ENCODE measurements at regions not wholly inside any gene's neighbourhood (a gene's known extent, or its start where the extent isn't known, plus 50 kb on each side); places are given as distances from the start of the nearest gene placed in this dataset.
A peak's percentile ranks its signal among the peaks of the same experiment; 100 is the strongest.
"Not testable (repeated sequence)": the region's sequence is repeated elsewhere in the genome, so short reads cannot be mapped to it uniquely, and the experiment has no call there.

DNA sequence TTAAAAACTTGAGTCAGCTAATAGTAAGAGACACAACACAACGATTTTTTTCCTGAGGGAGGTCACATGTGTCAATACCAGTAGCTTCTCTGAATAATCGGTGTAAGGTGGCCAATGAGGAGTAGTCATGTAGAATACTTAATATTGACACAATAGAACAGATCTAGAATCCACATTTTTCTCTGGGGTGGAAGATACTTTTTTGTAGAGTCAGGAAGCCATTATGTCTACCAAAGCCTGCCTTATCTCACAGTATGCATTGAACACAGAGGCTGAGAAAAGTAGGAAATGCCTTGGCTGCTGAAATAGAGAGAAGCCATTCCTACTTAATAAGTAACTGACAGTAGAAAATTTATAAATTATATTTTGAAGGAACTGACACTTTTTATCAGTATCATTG is 725.0 kb downstream of the METTL15 start:
- no peak for DNase-seq (ENCODE audit: low read depth in 2 of 2)

DNA sequence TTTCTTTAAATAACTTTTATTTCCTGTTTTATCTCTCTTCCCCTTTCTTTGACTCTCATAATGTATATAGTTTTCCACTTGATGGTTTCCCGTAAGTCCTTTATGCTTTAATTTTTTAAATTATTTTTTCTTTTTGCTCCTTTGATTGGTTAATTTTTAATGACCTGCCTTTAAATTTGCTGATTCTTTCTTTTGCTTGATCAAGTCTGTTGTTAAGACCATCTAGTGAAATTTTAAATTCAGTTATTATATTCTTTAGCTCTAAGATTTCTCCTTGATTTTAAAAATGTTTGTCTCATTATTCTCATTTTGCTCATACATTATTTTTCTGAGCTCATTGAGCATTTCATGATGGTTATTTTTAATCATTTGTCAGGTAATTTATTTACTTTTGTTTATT is 718.6 kb downstream of the METTL15 start:
- no peak for DNase-seq (ENCODE audit: low read depth in 2 of 2)

DNA sequence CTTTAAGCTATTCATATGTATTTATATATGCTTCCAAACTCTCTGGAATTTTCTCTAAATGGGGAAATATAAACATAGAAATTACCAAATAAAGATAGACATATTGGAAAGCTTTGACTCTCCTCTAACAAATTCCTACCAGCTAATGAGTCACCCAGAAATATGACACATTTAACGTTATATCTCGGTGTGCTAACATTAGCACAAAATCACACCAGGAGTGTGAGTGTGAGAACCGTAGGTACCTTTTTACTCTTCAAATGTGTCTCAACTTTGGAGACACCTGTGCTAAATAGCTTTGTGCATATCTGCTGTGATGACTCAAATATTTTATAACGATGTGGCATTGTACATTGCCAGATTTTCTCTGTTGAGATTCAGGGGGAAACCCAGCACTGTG is 714.4 kb downstream of the METTL15 start:
- no peak for DNase-seq (ENCODE audit: low read depth in 2 of 2)

DNA sequence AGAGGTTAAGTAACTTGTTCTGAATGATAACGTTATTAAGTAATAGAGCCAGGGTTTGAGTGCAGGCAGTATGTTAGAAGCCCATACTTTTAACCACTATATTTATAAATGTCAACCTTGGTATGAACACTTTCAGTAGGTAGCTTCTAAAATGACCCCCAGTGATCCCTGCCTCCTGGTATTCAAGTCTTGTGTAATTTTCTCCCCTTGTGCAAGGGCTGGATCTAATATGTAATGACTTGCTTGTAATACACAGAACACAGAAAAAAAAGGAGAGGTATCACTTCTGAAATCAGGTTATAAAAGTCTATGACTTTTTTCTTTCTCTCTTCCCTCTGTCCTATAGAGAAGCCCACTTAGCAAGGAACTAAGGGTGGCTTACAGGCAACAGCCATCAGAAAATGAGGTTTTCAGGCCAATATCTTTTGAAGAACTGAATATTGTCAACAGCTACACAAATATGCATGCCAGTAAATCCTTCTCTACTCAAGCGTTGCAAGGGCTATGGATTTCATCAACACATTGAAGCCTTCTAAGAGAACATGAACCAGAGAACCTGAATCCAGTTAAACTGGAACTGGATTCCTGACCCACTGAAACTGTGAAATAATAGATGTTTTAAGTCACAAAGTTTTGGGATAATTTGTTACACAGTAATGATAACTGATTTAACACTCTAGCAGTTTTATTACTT is 712.3 kb downstream of the METTL15 start:
- no peak for DNase-seq (ENCODE audit: low read depth in 2 of 2)

DNA sequence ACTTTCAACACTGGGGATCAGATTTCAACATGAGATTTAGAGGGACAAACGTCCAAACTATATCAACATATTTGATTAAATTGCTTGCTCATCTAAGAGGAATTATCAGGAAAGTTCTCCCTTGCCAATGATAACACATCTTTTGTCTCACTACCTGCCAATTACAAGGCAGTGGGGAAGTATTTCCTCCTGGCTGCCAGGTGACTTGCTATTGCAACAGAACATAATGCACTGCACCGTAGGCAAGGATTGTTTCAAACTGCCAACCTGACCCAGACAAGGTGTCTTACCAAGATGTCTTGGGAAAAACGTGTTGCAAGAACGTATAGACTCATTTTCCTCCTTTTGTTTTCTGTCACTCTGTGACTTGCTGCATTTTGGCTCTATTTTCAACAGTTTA is 711.6 kb downstream of the METTL15 start:
- no peak for DNase-seq (ENCODE audit: low read depth in 2 of 2)

DNA sequence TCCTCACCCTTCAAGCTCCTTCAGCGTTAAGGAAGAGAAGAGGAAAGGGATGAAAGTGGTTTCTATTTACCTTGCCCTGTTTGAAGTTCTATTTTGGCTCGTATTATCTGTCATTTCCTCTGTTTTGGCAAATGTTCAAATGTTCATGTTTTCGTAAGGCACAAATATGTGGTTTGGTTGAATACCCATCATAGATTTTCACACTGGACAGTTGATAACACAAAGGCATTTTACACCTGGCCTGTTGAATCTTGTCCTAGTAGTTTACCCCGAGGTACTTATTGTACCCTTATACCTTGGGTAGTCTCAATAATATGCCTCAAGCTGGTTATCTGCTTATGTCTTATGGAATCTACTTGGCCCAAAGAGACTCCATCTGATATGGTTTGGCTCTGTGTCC is 706.9 kb downstream of the METTL15 start:
- DNase-seq (ENCODE audit: low read depth in 2 of 2) = no peak

DNA sequence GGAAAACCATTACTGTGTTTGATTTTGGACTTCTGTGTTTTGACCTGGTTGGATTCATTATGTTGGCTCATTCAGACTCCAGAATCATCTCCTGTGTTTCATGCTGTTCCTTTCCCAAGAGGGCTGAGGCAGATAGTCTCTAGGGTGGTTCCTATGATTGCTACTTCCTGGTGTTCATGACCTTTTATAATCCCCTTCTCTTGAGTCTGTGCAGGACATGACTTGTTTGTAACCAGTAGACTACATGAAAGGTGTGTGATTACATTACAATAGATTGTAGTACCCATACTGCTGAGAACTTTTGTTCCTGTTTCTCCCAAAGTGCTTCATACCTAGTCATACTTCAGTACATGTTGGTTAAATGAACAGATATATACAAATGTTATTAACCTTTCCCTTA is 700.6 kb downstream of the METTL15 start:
- no peak for DNase-seq (ENCODE audit: low read depth in 2 of 2)

DNA sequence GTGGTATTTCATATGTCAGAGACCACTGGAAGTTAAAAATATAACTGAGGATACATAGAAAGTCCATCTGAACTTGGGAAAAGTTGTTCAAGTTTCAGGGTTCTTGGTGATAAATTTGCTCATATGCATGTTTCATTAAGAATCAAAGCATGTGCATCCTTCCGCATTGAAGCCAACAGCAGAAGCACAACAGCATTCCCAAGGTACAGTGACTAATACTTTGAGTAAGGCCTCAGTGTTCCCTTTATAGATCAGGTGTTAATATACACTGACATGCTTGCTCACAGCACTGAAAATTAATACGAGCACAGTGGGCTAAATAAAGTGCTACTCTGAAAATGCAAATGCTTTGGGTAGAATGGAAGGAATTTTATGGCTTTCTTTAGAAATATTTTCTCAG is 691.1 kb downstream of the METTL15 start:
- no peak for DNase-seq (ENCODE audit: low read depth in 2 of 2)

DNA sequence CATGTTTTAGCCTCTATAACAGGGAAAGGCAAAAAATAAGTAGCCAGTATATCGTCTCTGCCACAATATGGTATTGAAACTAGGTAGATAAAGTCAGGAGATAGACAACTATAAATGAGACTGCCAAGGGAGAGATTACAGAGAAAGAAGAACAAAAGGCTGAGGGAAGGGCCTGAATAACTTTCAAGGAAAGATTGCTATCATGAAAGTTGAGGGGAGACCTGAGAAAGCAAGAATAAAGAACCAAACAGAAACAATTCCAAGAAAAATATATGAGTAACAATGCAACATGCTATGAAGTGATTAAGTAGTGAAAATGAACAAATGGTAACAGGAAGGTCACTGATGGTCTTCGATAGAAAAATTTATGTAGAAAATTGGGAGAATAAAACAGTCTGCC is 690.1 kb downstream of the METTL15 start:
- DNase-seq (ENCODE audit: low read depth in 2 of 2) = no peak

DNA sequence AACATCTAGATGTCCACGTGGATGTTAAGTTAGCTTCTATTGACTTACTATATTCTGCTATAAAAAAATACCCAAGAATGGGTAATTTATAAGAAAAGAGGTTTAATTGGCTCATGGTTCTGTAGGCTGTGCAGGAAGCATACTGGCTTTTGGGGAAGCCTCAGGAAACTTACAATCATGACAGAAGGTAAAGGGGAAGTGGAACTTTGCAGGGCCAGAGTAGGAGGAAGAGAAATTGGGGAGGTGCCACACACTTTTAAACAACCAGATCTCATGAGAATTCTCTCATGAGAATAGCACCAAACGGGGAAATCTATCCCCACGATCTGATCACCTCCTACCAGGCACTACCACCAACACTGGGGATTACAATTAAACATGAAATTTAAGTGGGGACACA is 689.3 kb downstream of the METTL15 start:
- DNase-seq (ENCODE audit: low read depth in 2 of 2) = no peak

DNA sequence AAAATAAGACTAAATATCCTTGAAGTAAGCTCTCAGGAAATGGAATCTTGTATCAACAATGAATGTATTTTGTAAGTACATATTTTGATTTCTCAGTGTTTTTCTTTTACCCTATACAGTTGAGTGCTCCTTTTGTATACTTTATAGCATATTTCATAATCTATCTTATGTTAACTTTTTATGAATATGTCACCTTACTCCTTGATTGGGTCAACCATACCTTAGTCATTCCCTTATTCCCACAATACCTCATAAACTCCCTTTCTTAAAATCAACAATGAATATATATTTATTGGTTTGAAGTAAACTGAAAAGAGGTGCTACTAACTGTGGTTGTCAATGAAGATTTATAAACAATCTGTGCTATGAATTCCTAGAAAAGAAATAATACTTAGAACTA is 686.2 kb downstream of the METTL15 start:
- DNase-seq (ENCODE audit: low read depth in 2 of 2) = no peak

DNA sequence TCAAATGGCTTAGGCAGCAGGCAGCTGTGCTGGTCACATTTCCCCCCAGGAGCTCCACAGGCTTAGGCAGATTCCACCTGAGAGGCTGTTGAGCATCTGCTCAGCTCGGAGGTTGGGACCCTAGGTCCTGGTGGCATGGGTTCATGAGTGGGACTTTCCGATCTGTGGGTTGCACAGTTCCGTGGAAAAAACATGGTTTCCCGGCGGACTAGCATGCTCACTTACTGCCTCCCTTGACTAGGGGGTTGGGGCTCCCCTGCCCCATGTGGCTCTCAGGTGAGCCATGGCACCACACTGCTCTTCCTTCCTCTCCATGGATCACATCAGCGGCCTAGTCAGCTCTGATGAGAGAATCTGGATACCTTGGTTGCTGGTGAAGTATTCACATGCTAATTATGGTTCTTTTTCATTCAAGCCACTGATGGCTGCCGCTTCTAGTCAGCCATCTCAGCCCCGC is 685.1 kb downstream of the METTL15 start:
- no peak for DNase-seq (ENCODE audit: low read depth in 2 of 2)

DNA sequence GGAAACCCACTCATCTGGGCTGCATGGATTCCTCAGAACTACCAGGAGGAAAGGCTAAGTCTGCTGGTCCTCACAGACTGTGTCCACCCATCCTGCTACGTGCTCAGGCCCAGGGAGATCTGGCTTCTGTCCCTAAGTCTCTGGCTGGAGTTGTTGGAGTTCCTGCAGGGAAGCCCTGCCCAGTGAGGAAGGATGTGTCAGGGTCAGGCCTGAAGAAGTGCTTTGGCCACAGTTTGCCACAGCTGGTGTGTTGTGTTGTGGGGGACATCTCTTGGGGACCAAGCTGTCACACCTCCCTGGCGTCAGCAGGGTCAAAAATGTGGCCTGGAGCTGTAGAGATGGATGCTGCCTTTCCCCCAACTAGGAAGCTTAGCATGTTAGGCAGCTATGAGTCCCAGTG is 684.7 kb downstream of the METTL15 start:
- DNase-seq (ENCODE audit: low read depth in 2 of 2) = no peak

DNA sequence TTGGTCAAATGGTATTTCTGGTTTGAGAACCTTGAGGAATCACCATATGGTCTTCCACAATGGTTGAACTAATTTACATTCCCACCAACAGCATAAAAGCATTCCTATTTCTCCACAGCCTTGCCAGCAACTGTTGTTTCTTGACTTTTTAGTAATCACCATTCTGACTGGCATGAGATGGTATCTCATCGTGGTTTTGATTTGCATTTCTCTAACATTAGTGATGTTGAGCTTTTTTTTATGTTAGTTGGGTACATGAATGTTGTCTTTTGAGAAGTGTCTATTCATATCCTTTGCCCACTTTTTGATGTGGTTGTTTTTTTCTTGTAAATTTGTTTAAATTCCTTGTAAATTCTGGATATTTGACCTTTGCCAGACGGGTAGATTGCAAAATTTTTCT is 679.7 kb downstream of the METTL15 start:
- DNase-seq (ENCODE audit: low read depth in 2 of 2) = not testable (repeated sequence)

DNA sequence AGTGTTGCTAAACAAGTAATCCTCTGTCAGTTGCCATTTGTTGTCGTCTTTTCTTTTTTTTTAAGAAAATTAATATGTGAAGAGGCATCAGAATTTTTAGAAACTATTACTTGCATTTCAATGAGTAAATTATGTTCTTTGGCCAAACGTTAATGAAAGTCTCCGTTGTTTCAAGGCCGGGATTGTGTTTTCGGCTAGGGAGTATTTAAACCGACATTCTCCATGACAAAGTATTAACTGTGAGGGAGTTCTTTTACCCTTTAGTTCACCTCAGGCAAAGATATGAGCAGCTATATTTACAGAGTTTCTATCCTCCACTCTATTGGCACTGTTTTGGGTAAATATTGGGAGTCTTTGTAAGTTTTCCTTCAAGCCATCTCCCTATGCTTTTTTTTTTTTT is 668.9 kb downstream of the METTL15 start:
- no peak for DNase-seq (ENCODE audit: low read depth in 2 of 2)

DNA sequence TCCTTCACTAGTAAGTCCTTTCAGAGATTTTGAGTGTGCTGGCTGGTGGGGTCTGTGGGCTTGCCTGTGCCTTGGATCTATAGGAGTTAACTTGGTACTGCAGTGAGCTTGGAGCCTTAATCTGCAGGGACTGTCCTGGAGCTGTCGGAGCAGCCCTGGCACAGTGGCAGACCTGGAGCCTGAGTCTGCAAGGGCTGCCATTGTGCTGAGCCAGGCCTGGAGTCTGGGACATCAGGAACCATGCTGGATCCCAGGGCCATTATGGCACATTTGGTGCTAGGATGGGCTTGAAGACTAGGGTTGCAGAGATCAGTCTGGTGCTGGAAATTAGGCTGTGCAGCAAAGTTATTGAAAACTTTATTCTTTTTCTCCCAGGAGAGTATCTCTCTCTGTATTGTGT is 665.4 kb downstream of the METTL15 start:
- no peak for DNase-seq (ENCODE audit: low read depth in 2 of 2)

DNA sequence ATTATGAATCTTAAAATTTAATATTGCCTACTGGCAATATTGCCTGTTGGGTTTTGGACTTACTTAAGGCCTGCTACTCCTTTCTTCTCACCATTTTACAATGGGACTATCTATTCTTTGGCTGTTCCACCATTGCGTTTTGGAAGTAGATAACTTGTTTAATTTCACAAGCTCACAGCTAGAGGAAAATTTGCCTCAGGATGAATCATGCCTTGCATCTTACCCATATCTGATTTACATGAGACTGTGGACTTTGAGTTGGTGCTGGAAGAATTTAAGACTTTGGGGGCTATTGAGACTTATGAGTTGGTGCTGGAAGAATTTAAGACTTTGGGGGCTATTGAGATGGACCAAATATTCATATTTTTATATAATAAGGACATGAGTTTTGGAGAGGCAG is 662.6 kb downstream of the METTL15 start:
- no peak for DNase-seq (ENCODE audit: low read depth in 2 of 2)

DNA sequence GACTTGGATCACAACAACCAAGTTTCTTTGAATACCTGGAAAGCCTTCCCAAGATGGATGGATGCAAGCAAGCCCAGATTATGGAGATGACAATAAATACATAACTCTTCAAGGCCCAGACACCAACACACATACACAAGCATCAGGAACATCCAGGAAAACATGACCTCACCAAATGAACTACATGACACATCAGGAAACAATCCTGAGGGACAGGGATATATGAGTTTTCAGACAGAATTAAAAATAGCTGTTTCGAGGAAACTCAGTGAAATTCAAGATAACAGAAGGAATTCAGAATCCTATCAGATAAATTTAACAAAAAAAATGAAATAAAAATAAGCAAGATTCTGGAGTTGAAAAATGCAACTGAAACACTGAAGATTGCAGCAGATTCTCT is 659.4 kb downstream of the METTL15 start:
- DNase-seq (ENCODE audit: low read depth in 2 of 2) = no peak

DNA sequence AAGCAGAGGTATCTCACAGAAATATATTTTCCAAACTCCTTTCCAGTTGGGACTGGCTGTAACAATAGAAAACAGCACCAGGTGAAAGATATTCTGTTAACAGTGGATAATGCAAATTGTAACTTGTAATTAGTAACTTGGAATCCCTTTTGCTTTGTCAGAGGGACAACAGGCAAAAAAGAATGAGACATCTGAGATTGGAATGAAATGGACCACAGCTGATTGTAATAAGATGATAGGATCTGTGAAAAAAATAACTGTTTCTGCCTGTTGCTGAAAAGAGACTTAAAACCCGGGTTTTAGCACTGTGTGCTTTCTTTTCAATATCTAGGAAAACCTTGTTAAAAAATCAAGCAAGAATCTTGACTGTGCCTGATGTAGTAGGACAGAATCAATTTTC is 655.7 kb downstream of the METTL15 start:
- no peak for DNase-seq (ENCODE audit: low read depth in 2 of 2)

DNA sequence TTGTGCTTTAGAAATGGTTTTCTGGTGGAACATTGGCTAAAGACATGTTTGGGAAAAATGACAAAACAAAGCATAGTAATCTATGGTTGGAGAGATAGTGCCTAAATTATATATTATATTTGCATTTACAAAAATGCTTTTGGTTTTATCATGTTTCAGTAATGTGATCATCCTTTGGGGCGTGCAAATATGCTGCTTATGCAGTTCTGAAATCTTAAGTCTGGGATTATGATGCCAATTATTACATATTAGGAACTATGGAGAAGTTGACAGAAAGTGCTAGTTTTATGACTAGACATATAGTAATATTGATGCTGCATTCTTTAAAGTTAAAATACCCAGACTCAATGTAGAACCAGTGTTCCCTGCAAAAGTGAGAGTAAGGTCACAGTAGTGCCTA is 655.0 kb downstream of the METTL15 start:
- DNase-seq (ENCODE audit: low read depth in 2 of 2) = no peak

DNA sequence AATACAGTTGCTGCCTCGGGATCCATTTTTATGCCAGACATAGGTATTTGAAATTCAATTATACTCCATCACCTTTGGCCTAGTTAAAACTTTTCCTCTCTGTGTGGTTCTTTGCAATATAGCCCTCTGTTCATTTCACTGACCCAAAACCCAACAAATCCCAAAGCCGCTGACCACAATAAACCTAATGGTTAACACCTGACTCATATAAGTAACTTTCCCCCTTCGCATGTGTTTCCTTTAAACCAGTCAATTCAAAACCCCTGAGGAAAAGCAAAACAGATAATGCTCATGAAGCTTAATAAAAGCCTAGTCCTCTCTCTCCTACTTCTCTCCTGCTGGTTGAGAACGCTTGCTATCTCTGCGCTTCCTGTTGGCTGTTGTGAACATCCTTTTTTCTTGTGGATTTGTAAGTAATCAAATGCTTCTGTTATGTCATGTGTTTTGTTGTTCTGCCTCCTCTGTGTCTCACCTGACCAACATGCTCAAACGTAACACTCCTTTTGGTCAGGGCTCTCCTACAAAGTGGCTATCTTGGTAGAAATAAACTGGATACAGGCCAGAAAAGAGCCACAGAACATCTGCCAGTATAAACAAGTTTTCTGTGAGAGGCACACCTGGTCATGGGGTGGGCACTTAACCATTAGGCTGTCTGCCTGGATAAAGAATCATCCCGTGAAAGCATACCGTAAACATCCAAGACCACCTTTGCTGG is 652.6 kb downstream of the METTL15 start:
- no peak for DNase-seq (ENCODE audit: low read depth in 2 of 2)

DNA sequence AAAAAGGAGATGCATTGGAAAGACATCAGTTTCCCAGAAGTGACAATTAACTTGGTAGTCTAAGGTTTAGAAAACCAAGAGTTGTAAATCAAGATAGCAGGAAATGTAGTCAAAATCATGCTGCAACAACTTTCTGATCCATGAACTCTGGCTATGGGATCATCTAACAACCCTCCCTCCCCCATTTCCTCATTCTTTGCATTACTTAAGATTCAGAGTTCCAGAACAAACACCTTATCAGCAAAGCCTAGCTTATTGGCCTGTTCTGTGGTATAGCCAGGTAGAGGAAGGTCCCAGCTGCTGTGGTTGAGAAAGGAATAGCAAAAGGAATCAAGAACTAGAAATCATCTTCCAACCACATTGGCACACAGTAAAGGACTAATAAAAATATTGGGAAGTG is 651.1 kb downstream of the METTL15 start:
- DNase-seq (ENCODE audit: low read depth in 2 of 2) = no peak

DNA sequence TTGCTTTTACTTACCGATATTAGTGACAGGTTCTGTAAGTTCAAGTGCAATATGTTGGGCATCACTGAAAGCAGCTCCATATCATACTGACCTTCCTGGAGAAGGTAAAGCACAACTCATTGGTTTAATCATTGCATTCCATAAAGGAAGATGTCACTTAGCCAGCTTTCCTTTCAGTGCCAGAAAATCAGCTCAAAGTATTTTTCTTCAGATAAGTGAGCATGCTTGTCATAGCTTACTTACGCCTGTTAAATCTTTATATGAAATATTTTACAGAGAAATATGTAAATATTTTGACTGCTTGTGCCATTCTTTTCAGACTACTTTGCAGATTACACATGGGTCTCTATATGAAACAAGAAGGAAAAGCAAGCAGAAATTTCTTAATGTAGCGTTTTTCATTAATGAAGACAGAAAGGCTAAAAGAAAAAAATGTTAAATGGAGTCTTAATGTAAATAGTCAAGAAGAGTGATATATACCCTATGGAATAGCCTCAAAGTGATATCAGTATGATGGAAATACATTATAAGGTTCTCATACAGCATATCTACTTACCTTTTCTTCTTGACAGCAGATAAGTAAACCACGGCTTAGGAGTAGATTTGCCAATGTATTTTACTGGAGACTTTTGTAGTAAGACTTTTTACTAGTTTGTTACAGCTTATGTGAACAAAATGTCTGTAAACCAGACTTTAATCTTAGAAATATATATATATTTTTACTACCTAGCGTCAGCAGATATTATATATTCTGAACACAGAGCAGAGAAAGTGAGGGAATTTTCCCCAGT is 649.7 kb downstream of the METTL15 start:
- DNase-seq (ENCODE audit: low read depth in 2 of 2) = peak; percentile 69 to 75
